IMR-90 (cell line): ENCODE measurements at regions not wholly inside any gene's neighbourhood (a gene's known extent, or its start where the extent isn't known, plus 50 kb on each side); places are given as distances from the start of the nearest gene placed in this dataset.

Experiments used
- ATAC-seq: fragments of 200-7000 bp; cut with Tn5 transposase; 2 replicates; pipeline ENCODE4 v1.9.1; 2020; ENCODE audit warnings: low read depth, mild to moderate bottlenecking, moderate library complexity
- BruUV-seq: library from RNA; stranded (reverse); fragments of 400-500 nt; replicated peaks from 2 replicates; lab custom pipeline; 2021; lab: Mats Ljungman, UMichigan
- CTCF ChIA-PET: fragments of 300-600 bp; formaldehyde crosslinking; extraction: SDS; loops from one replicate; lab custom pipeline; 2021; ENCODE audit warnings: antibody characterized with exemption; lab: Yijun Ruan, JAX
- POLR2A ChIA-PET: fragments of 300-600 bp; sonication (Branson Sonifier 250); formaldehyde crosslinking; loops from one replicate; lab custom pipeline; 2022; ENCODE audit warnings: antibody characterized with exemption; ENCODE audit not compliant: unreplicated experiment; lab: Charles Lee
- DNase-seq: peaks from one replicate; pipeline ENCODE4 v3.0.0; 2013
- H2AFZ ChIP-seq: replicated peaks from 2 replicates; pipeline ENCODE3; 2013; ENCODE audit warnings: low read length, mild to moderate bottlenecking; ENCODE audit not compliant: poor library complexity
- H2AK5ac ChIP-seq: 2 replicates; pipeline ENCODE4 v1.6.1; 2013; ENCODE audit warnings: low read depth, low read length, inconsistent platforms
- H2AK9ac ChIP-seq: replicated peaks from 2 replicates; pipeline ENCODE3; 2013; ENCODE audit warnings: mild to moderate bottlenecking, low read depth, low read length, moderate library complexity; ENCODE audit not compliant: poor library complexity
- H2BK120ac ChIP-seq: 2 replicates; pipeline ENCODE4 v1.6.1; 2013; ENCODE audit warnings: low read depth, low read length, inconsistent platforms
- H2BK15ac ChIP-seq: 3 replicates; pipeline ENCODE4 v1.6.1; 2013; ENCODE audit warnings: low read depth, low read length, inconsistent platforms
- H2BK20ac ChIP-seq: 2 replicates; pipeline ENCODE4 v1.6.1; 2013; ENCODE audit warnings: low read depth, mild to moderate bottlenecking, inconsistent platforms, low read length, moderate library complexity
- H2BK5ac ChIP-seq: 2 replicates; pipeline ENCODE4 v1.6.1; 2013; ENCODE audit warnings: mild to moderate bottlenecking, low read depth, low read length, inconsistent platforms; ENCODE audit not compliant: poor library complexity, severe bottlenecking
- H3K14ac ChIP-seq: replicated peaks from 2 replicates; pipeline ENCODE4 v1.6.1; 2013; ENCODE audit warnings: low read depth, low read length, inconsistent platforms
- H3K18ac ChIP-seq: 2 replicates; pipeline ENCODE4 v1.6.1; 2013; ENCODE audit warnings: low read depth, low read length, control low read depth
- H3K23ac ChIP-seq: 2 replicates; pipeline ENCODE4 v1.6.1; 2013; ENCODE audit warnings: low read depth, low read length, inconsistent platforms
- H3K27ac ChIP-seq: 2 replicates; pipeline ENCODE4 v1.5.1; 2013; ENCODE audit warnings: mild to moderate bottlenecking, control low read depth, low read length; ENCODE audit not compliant: insufficient read depth
- H3K27me3 ChIP-seq: 2 replicates; pipeline ENCODE4 v1.6.1; 2013; ENCODE audit warnings: low read length; ENCODE audit not compliant: control insufficient read depth, insufficient read depth
- H3K36me3 ChIP-seq: 2 replicates; pipeline ENCODE4 v1.6.1; 2013; ENCODE audit warnings: low read length, mixed read lengths; ENCODE audit not compliant: control insufficient read depth, insufficient read depth
- H3K4ac ChIP-seq: 2 replicates; pipeline ENCODE4 v1.6.1; 2013; ENCODE audit warnings: low read depth, low read length, inconsistent platforms
- H3K4me1 ChIP-seq: 2 replicates; pipeline ENCODE4 v1.6.1; 2013; ENCODE audit warnings: low read length, mixed read lengths; ENCODE audit not compliant: control insufficient read depth, insufficient read depth
- H3K4me2 ChIP-seq: 2 replicates; pipeline ENCODE4 v1.6.1; 2013; ENCODE audit warnings: low read depth, mild to moderate bottlenecking, control low read depth, low read length, moderate library complexity
- H3K4me3 ChIP-seq: 2 replicates; pipeline ENCODE4 v1.5.1; 2013; ENCODE audit warnings: low read depth, mild to moderate bottlenecking, control low read depth, low read length, moderate library complexity; ENCODE audit not compliant: insufficient read depth
- H3K56ac ChIP-seq: 2 replicates; pipeline ENCODE4 v1.6.1; 2013; ENCODE audit warnings: low read length, inconsistent platforms; ENCODE audit not compliant: insufficient read depth; ENCODE audit errors: extremely low read depth
- H3K79me1 ChIP-seq, 2 experiments: 2 replicates each; pipeline ENCODE4 v1.6.1; 2013; ENCODE audit warnings: low read length in 2 of 2, inconsistent platforms in 1 of 2, low read depth in 1 of 2
- H3K9ac ChIP-seq: 2 replicates; pipeline ENCODE4 v1.6.1; 2013; ENCODE audit warnings: low read depth, low read length, control low read depth
- H3K9me1 ChIP-seq: 2 replicates; pipeline ENCODE4 v1.6.1; 2013; ENCODE audit warnings: low read length, inconsistent platforms; ENCODE audit not compliant: insufficient read depth
- H3K9me3 ChIP-seq: 2 replicates; pipeline ENCODE4 v1.6.1; 2013; ENCODE audit warnings: low read length; ENCODE audit not compliant: control insufficient read depth, insufficient read depth
- H4K20me1 ChIP-seq: 2 replicates; pipeline ENCODE4 v1.6.1; 2013; ENCODE audit warnings: low read length, inconsistent platforms; ENCODE audit not compliant: insufficient read depth
- H4K5ac ChIP-seq: 2 replicates; pipeline ENCODE4 v1.6.1; 2013; ENCODE audit warnings: mild to moderate bottlenecking, low read depth, low read length, control low read depth
- H4K8ac ChIP-seq, 2 experiments: 2 replicates each; pipeline ENCODE4 v1.6.1; 2013; ENCODE audit warnings: low read depth in 2 of 2, low read length in 2 of 2, control low read depth in 1 of 2, inconsistent platforms in 1 of 2
- H4K91ac ChIP-seq: 2 replicates; pipeline ENCODE4 v1.6.1; 2013; ENCODE audit warnings: low read depth, low read length, inconsistent platforms; ENCODE audit not compliant: insufficient read depth
- BHLHE40 ChIP-seq: fragments of 150-350 bp; IDR thresholded peaks from 2 replicates; pipeline ENCODE4 v1.6.1; 2016; ENCODE audit warnings: mild to moderate bottlenecking, low read depth, low read length
- CHD1 ChIP-seq: IDR thresholded peaks from 2 replicates; pipeline ENCODE4 v1.6.1; 2012; ENCODE audit warnings: low read depth, low read length, improper control_type of control experiment
- ELK1 ChIP-seq: fragments of 150-350 bp; IDR thresholded peaks from 2 replicates; pipeline ENCODE4 v1.6.1; 2016; ENCODE audit warnings: low read depth, mild to moderate bottlenecking, low read length, moderate library complexity, borderline replicate concordance
- MAZ ChIP-seq: IDR thresholded peaks from 2 replicates; pipeline ENCODE4 v1.6.1; 2012; ENCODE audit warnings: low read depth, mild to moderate bottlenecking, low read length, improper control_type of control experiment, moderate library complexity, borderline replicate concordance
- MXI1 ChIP-seq: IDR thresholded peaks from 2 replicates; pipeline ENCODE4 v1.6.1; 2012; ENCODE audit warnings: low read depth, mild to moderate bottlenecking, low read length, moderate library complexity, borderline replicate concordance
- POLR2A ChIP-seq: IDR thresholded peaks from 2 replicates; pipeline ENCODE4 v1.6.1; 2012; ENCODE audit warnings: mild to moderate bottlenecking, low read depth, low read length
- RAD21 ChIP-seq: IDR thresholded peaks from 2 replicates; pipeline ENCODE4 v1.6.1; 2012; ENCODE audit warnings: low read length, improper control_type of control experiment
- RCOR1 ChIP-seq: IDR thresholded peaks from 2 replicates; pipeline ENCODE4 v1.6.1; 2012; ENCODE audit warnings: mild to moderate bottlenecking, low read length, improper control_type of control experiment; ENCODE audit not compliant: insufficient replicate concordance
- WGBS, 2 experiments: methylation state at CpG; one replicate each; pipeline versions ENCODE4 v1.1.5 to v1.1.7; 2013; ENCODE audit warnings: missing lambda C conversion rate in 2 of 2; ENCODE audit not compliant: insufficient read length in 1 of 2; ENCODE audit errors: extremely low coverage in 2 of 2; 5-methylcytosine and 5-hydroxymethylcytosine counted together
- dilution Hi-C: fragments of 300-500 bp; cut with HindIII; formaldehyde crosslinking; loops from one replicate; pipeline ENCODE4 v1.14.3; 2018; ENCODE audit warnings: low sequenced_read_pairs; ENCODE audit not compliant: unreplicated experiment
- in situ Hi-C: fragments of 300-500 bp; cut with MboI; formaldehyde crosslinking; loops from 3 replicates; pipeline ENCODE4 v1.14.3; 2019; ENCODE audit warnings: low sequenced_read_pairs, inconsistent platforms, mixed read lengths
- intact Hi-C: fragments of 100-400 bp; cut with micrococcal nuclease; formaldehyde crosslinking; loops from 2 replicates; pipeline ENCODE4 v1.10.0; 2022
- TF ChIP-seq, protein P1 (sequence below): fragments of 150-350 bp; IDR thresholded peaks from 2 replicates; pipeline ENCODE4 v1.6.1; 2017; ENCODE audit warnings: mild to moderate bottlenecking, antibody characterized with exemption, low read length, low read depth
- TF ChIP-seq, protein P2 (sequence below): conservative IDR thresholded peaks from 2 replicates; pipeline ENCODE4 v1.5.1; 2012; ENCODE audit warnings: mild to moderate bottlenecking, low read depth, low read length, improper control_type of control experiment

GRCh38 chr5:68995845-68996545 lies 97.8 kb upstream of the SLC30A5 start:
- in situ Hi-C loops: no loop called here

More at GRCh38 chr5:68995845-68996545, 97.8 kb upstream of the SLC30A5 start:
- CTCF ChIA-PET: no interaction called here
- dilution Hi-C loops: no loop called here
- ATAC-seq: no peak
- Histone ChIP-seq H2BK15ac (no peak overlapping the region), H3K9me3 (no peaks in the 10 kb centered on the region), H2BK5ac (no peak overlapping the region), H2AFZ (no peak overlapping the region), H4K5ac (no peak overlapping the region), H3K4ac (no peak overlapping the region), H3K27ac (no peak overlapping the region), H3K23ac (no peak overlapping the region), H3K56ac (no peak overlapping the region), H2BK120ac (no peak overlapping the region), H3K4me3 (no peak overlapping the region), H3K36me3 (no peaks in the 10 kb centered on the region), H3K79me1 (no peaks in the 10 kb centered on the region), H4K20me1 (no peaks in the 10 kb centered on the region), H3K9me1 (no peaks in the 10 kb centered on the region), H3K9ac (no peak overlapping the region), H3K4me1 (no peaks in the 10 kb centered on the region), H2AK5ac (no peak overlapping the region), H3K4me2 (no peak overlapping the region), H2BK20ac (no peak overlapping the region), H3K18ac (no peak overlapping the region), H4K8ac (no peak overlapping the region), H2AK9ac (no peak overlapping the region), H4K91ac (no peak overlapping the region), H3K27me3 (peaks cover 1% of the 10 kb centered on the region; the same call in 1 of the 2 replicates), H3K14ac (no peak overlapping the region)
- TF ChIP-seq POLR2A (no peak), RAD21 (no peak), MXI1 (no peak), RCOR1 (no peak), CHD1 (no peak), MAZ (no peak), ELK1 (no peak), BHLHE40 (no peak)
- TF ChIP-seq, protein P1, sequence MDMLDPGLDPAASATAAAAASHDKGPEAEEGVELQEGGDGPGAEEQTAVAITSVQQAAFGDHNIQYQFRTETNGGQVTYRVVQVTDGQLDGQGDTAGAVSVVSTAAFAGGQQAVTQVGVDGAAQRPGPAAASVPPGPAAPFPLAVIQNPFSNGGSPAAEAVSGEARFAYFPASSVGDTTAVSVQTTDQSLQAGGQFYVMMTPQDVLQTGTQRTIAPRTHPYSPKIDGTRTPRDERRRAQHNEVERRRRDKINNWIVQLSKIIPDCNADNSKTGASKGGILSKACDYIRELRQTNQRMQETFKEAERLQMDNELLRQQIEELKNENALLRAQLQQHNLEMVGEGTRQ: no peak
- TF ChIP-seq, protein P2, sequence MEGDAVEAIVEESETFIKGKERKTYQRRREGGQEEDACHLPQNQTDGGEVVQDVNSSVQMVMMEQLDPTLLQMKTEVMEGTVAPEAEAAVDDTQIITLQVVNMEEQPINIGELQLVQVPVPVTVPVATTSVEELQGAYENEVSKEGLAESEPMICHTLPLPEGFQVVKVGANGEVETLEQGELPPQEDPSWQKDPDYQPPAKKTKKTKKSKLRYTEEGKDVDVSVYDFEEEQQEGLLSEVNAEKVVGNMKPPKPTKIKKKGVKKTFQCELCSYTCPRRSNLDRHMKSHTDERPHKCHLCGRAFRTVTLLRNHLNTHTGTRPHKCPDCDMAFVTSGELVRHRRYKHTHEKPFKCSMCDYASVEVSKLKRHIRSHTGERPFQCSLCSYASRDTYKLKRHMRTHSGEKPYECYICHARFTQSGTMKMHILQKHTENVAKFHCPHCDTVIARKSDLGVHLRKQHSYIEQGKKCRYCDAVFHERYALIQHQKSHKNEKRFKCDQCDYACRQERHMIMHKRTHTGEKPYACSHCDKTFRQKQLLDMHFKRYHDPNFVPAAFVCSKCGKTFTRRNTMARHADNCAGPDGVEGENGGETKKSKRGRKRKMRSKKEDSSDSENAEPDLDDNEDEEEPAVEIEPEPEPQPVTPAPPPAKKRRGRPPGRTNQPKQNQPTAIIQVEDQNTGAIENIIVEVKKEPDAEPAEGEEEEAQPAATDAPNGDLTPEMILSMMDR: no peak
- intact Hi-C loops: no loop called here
- BruUV-seq: no TSS peak
- WGBS, 2 experiments: 89% methylated on average over 5 of the region's 11 CpGs; no CpG with 5 or more reads in 1 of the 2 experiments
- DNase-seq: no peak
- POLR2A ChIA-PET: no interaction called here
